Ovary (tissue), 7 donors: ENCODE measurements at regions not wholly inside any gene's neighbourhood (a gene's known extent, or its start where the extent isn't known, plus 50 kb on each side); places are given as distances from the start of the nearest gene placed in this dataset.

ENCODE experiments used
- DNase-seq, 5 donors: peaks; one replicate each; pipeline ENCODE4 v3.0.0-alpha.2; 2019 to 2020
- H3K27ac ChIP-seq, 2 donors: fragments of 200-600 bp; one replicate each; pipeline versions ENCODE4 v1.5.1 to v1.8.0; 2019 to 2022
- H3K27me3 ChIP-seq: fragments of 200-600 bp; one replicate; pipeline ENCODE4 v1.8.0; 2022
- H3K36me3 ChIP-seq: fragments of 200-600 bp; sonication (generic); one replicate; pipeline ENCODE4 v1.5.1; 2019
- H3K4me1 ChIP-seq: one replicate; pipeline ENCODE4 v1.8.1; 2013; ENCODE audit warnings: mild to moderate bottlenecking, moderate library complexity; ENCODE audit not compliant: insufficient read depth
- H3K4me3 ChIP-seq: fragments of 200-600 bp; sonication (generic); one replicate; pipeline ENCODE4 v1.5.1; 2017
- H3K9me3 ChIP-seq, 2 donors: fragments of 200-600 bp in 1 of 2; sonication (generic) in 1 of 2; one replicate each; pipeline versions ENCODE4 v1.5.1 to v1.8.1; 2013 to 2019; ENCODE audit warnings: mild to moderate bottlenecking in 1 of 2, moderate library complexity in 1 of 2
- CTCF ChIP-seq, 3 donors: fragments of 450-650 bp in 2 of 3; fragments of 200-600 bp in 1 of 3; IDR thresholded peaks; one replicate each; pipeline versions ENCODE4 v1.5.1 to v1.8.0; 2016 to 2022; ENCODE audit warnings: antibody characterized with exemption in 3 of 3, mild to moderate bottlenecking in 1 of 3
- EP300 ChIP-seq: sonication (generic); formaldehyde crosslinking; IDR thresholded peaks from one replicate; pipeline ENCODE4 v1.6.1; 2017; ENCODE audit warnings: antibody characterized with exemption
- POLR2A ChIP-seq: fragments of 450-650 bp; IDR thresholded peaks from one replicate; pipeline ENCODE4 v1.6.1; 2017; ENCODE audit warnings: antibody characterized with exemption, mild to moderate bottlenecking, moderate library complexity
- WGBS, 3 donors: extraction: QIAGEN DNeasy Blood & Tissue Kit in 1 of 3; methylation state at CpG; one replicate each; pipeline versions ENCODE4 v1.1.5 to v1.1.7; 2013 to 2017; 5-methylcytosine and 5-hydroxymethylcytosine counted together
- intact Hi-C, 4 donors: fragments of 100-400 bp; cut with DNase I; formaldehyde crosslinking; loops; one replicate each; pipeline versions ENCODE4 v1.11.0 to v1.15.1; 2022 to 2023
- donor health status: DM: no; HTN: no; CAD: no; lungs with moderate emphysema.
- donor health status: DM: no; HTN: no; CAD: no.
- donor health status: Bipolar disorder and iron deficiency.
- donor health status: DM: no; HTN: no; CAD: no.
- donor health status: DM: yes; HTN: yes; CAD: no.

DNA sequence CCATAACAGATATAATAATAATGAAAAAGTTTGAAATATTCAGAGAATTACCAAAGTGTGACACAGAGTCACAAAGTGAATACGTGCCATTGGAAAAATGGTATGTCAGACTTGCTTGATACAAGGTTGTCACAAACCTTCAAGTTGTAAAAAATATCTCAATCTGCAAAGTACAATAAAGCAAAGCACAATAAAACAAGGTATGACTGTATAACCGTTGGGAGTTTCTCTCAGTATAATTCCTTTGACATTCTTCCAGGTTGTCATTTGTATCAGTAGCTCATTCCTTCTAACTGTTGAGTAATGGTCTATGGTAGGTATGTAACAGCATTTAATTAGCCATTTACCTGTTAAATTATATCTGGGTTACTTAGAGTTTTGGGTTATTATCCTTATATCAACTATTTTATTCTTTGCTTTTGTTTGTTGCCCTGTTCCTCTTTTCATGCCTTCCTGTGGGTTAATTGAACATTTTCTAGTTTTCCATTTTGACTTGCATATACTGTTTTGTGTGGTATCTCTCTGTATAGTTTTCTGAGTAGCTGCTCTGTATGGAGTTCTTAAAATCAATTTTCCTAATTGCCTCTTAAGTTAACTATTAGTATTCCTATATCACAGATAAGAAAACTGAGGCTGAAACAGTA is 112.5 kb downstream of the SUCNR1 start:
- whole genome bisulfite sequencing, 3 donors: 77 to 87% (median 83%) methylated on average over 2 of the region's 2 CpGs
- TF ChIP-seq POLR2A: no peak
- TF ChIP-seq CTCF (IDR thresholded peaks at IDR 0.05): no peak
- no peak for TF ChIP-seq EP300
- H3K9me3 ChIP-seq: no peaks in the 10 kb centered on the region
- H3K36me3 ChIP-seq: no peaks in the 10 kb centered on the region
- H3K27me3 ChIP-seq: no peaks in the 10 kb centered on the region
- no peak overlapping the region for H3K27ac ChIP-seq
- H3K4me3 ChIP-seq: no peak overlapping the region
- no peaks in the 10 kb centered on the region for H3K4me1 ChIP-seq
- no peak for DNase-seq
- intact Hi-C loops: no loop called here

- Histone ChIP-seq H3K27me3 (no peaks in the 10 kb centered on the region), H3K27ac (no peak overlapping the region), H3K4me3 (no peak overlapping the region), H3K4me1 (no peaks in the 10 kb centered on the region), H3K36me3 (no peaks in the 10 kb centered on the region), H3K9me3 (no peaks in the 10 kb centered on the region)
- intact Hi-C loops: no loop called here
- DNase-seq: no peak
- TF ChIP-seq CTCF (IDR thresholded peaks at IDR 0.05): no peak
- TF ChIP-seq POLR2A: no peak
- TF ChIP-seq EP300: no peak
- 95 to 100% (median 100%) methylated on average over 1 of the region's 1 CpG for WGBS, 3 donors
Measured at GRCh38 chr3:151987893-151988292, 114.5 kb downstream of the SUCNR1 start.

- intact Hi-C loops: no loop called here
- TF ChIP-seq CTCF (IDR thresholded peaks at IDR 0.05): no peak
- TF ChIP-seq EP300: no peak
- no peak for TF ChIP-seq POLR2A
- Histone ChIP-seq H3K27me3 (no peaks in the 10 kb centered on the region), H3K4me3 (no peak overlapping the region), H3K27ac (no peak overlapping the region), H3K36me3 (no peaks in the 10 kb centered on the region), H3K9me3 (no peaks in the 10 kb centered on the region), H3K4me1 (no peaks in the 10 kb centered on the region)
- DNase-seq: no peak
Measured at GRCh38 chr3:151989621-151990020, 116.2 kb downstream of the SUCNR1 start.

GRCh38 chr3:151990696-151991376 is 117.4 kb downstream of the SUCNR1 start:
- H3K36me3 ChIP-seq: no peaks in the 10 kb centered on the region
- no peak for TF ChIP-seq CTCF (IDR thresholded peaks at IDR 0.05)
- TF ChIP-seq EP300: no peak
- no peak for TF ChIP-seq POLR2A
- no peaks in the 10 kb centered on the region for H3K9me3 ChIP-seq
- intact Hi-C loops: no loop called here
- H3K27ac ChIP-seq: no peak overlapping the region
- H3K4me3 ChIP-seq: no peak overlapping the region
- no peak for DNase-seq
- no peaks in the 10 kb centered on the region for H3K4me1 ChIP-seq
- no peaks in the 10 kb centered on the region for H3K27me3 ChIP-seq
- WGBS, 3 donors: 45 to 78% (median 61%) methylated on average over 2 of the region's 2 CpGs
